GM21717 (cell line): ENCODE measurements at regions not wholly inside any gene's neighbourhood (a gene's known extent, or its start where the extent isn't known, plus 50 kb on each side); places are given as distances from the start of the nearest gene placed in this dataset.
A peak's percentile ranks its signal among the peaks of the same experiment; 100 is the strongest.

Experiments used
- ATAC-seq: cut with Tn5 transposase; IDR thresholded peaks from one replicate; pipeline ENCODE4 v1.9.1; 2021; ENCODE audit warnings: mild to moderate bottlenecking, moderate library complexity; ENCODE audit not compliant: unreplicated experiment

- ATAC-seq, result no peak
Measured at GRCh38 chr20:23254505-23254904, 96.1 kb upstream of the NXT1 start.

- ATAC-seq, result no peak
Measured at GRCh38 chr20:23254034-23254433, 96.6 kb upstream of the NXT1 start.

GRCh38 chr20:23253524-23253923 lies 97.1 kb upstream of the NXT1 start:
- no peak for ATAC-seq

GRCh38 chr20:23251779-23252178 lies 98.8 kb upstream of the NXT1 start:
- no peak for ATAC-seq

- no peak for ATAC-seq
Measured at GRCh38 chr20:23249541-23249940, 101.0 kb upstream of the NXT1 start.

GRCh38 chr20:23248461-23248882 lies 102.1 kb upstream of the NXT1 start:
- no peak for ATAC-seq

- no peak for ATAC-seq
Measured at GRCh38 chr20:23246717-23247664, 103.6 kb upstream of the NXT1 start.

GRCh38 chr20:23245553-23246181 lies 104.9 kb upstream of the NXT1 start:
- peak; percentile 95 for ATAC-seq

GRCh38 chr20:23244916-23245552 lies 105.6 kb upstream of the NXT1 start:
- no peak for ATAC-seq

- ATAC-seq, result no peak
Measured at GRCh38 chr20:23244156-23244915, 106.3 kb upstream of the NXT1 start.

- no peak for ATAC-seq
Measured at GRCh38 chr20:23243791-23244155, 106.8 kb upstream of the NXT1 start.

- no peak for ATAC-seq
Measured at GRCh38 chr20:23242556-23243180, 107.9 kb upstream of the NXT1 start.

- ATAC-seq, result no peak
Measured at GRCh38 chr20:23242104-23242503, 108.5 kb upstream of the NXT1 start.

GRCh38 chr20:23241416-23241815 lies 109.2 kb upstream of the NXT1 start:
- ATAC-seq, result no peak

GRCh38 chr20:23240519-23240918 lies 110.1 kb upstream of the NXT1 start:
- ATAC-seq, result no peak

- ATAC-seq, result no peak
Measured at GRCh38 chr20:23237201-23237600, 113.4 kb upstream of the NXT1 start.

- no peak for ATAC-seq
Measured at GRCh38 chr20:23235173-23236027, 115.2 kb upstream of the NXT1 start.

GRCh38 chr20:23234311-23235078 lies 116.1 kb upstream of the NXT1 start:
- no peak for ATAC-seq

- ATAC-seq, result no peak
Measured at GRCh38 chr20:23233341-23233740, 117.2 kb upstream of the NXT1 start.
